Heart left ventricle (tissue), 13 donors: ENCODE measurements at regions not wholly inside any gene's neighbourhood (a gene's known extent, or its start where the extent isn't known, plus 50 kb on each side); places are given as distances from the start of the nearest gene placed in this dataset.

Source experiments
- POLR2A ChIP-seq, 2 donors: fragments of 450-650 bp; IDR thresholded peaks; one replicate each; pipeline ENCODE4 v1.6.1; 2017; ENCODE audit warnings: antibody characterized with exemption in 2 of 2, mild to moderate bottlenecking in 2 of 2, moderate library complexity in 2 of 2
- TF ChIP-seq, protein P1 (sequence below), 12 donors: fragments of 200-600 bp; sonication (generic) in 4 of 12; IDR thresholded peaks; one replicate each; pipeline versions ENCODE4 v1.5.0 to v1.8.0; 2018 to 2022; ENCODE audit warnings: antibody characterized with exemption in 12 of 12, mild to moderate bottlenecking in 5 of 12
- donor health status: ischemic (EF 13 %, LVEDD 7.1; RV severe dilation, severe dysfunction).
- donor health status: DM: no; HTN: yes; CAD: no.
- donor health status: DM: no; HTN: no; CAD: no.
- donor health status: ischemic (EF 25% LVEDD 6.9; RV normal size, moderate dysfunction).
- donor health status: ischemic (EF 25% LVEDD 5.7; RV mildly dilated, moderate dysfunction).
- donor health status: ischemic (EF 35%, LVEDD 5.7; RV mildly dilated, moderate dysfunction).
- donor health status: nonischemic (EF 11% LVEDD 7.7; RV severe dilation, severe dysfunction).
- donor health status: DM: yes; HTN: yes; CAD: no.
- donor health status: PGD.
- donor health status: ischemic (EF 29% LVEDD 5.4; RV normal size, mild dysfunction).
- donor health status: nonischemic (EF 23%, LVEDD 6.1; RV moderate dilation, normal function).

DNA sequence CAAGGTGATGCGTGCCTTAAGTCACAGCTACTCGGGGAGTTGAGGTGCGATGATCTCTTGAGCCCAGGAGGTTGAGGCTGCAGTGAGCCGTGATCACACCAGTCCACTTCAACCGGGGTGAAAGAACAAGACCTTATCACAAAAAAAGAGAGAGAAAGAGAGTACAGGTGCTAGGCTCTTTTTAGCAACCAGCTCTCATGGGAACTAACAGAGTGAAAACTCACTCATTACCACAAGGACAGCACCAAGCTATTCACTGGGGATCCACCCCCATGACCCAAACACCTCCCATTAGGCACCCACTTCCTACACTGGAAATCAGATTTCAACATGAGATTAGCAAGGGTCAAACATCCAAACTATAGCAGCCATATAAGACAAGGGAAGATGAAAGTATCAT is 164.2 kb downstream of the NDUFA12 start:
- no peak for TF ChIP-seq POLR2A (IDR thresholded peaks at IDR 0.05)
- TF ChIP-seq, protein P1, sequence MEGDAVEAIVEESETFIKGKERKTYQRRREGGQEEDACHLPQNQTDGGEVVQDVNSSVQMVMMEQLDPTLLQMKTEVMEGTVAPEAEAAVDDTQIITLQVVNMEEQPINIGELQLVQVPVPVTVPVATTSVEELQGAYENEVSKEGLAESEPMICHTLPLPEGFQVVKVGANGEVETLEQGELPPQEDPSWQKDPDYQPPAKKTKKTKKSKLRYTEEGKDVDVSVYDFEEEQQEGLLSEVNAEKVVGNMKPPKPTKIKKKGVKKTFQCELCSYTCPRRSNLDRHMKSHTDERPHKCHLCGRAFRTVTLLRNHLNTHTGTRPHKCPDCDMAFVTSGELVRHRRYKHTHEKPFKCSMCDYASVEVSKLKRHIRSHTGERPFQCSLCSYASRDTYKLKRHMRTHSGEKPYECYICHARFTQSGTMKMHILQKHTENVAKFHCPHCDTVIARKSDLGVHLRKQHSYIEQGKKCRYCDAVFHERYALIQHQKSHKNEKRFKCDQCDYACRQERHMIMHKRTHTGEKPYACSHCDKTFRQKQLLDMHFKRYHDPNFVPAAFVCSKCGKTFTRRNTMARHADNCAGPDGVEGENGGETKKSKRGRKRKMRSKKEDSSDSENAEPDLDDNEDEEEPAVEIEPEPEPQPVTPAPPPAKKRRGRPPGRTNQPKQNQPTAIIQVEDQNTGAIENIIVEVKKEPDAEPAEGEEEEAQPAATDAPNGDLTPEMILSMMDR (IDR thresholded peaks at IDR 0.05) = no peak
